Kidney (tissue), 13 donors: ENCODE measurements at regions not wholly inside any gene's neighbourhood (a gene's known extent, or its start where the extent isn't known, plus 50 kb on each side); places are given as distances from the start of the nearest gene placed in this dataset.

ENCODE experiments used
- DNase-seq, 5 donors: peaks; one replicate each; pipeline ENCODE4 v3.0.0-alpha.2; 2013 to 2020
- FAIRE-seq: peaks from 2 replicates; lab custom pipeline; 2012; peaks lifted over from hg19 to GRCh38; lab: Jason Lieb, UNC
- H3K27ac ChIP-seq, 2 donors: one replicate each; pipeline ENCODE4 v1.7.0; 2013; ENCODE audit warnings: low read depth in 2 of 2, low read length in 2 of 2, inconsistent platforms in 1 of 2
- H3K27me3 ChIP-seq: one replicate; pipeline ENCODE4 v1.7.1; 2013; ENCODE audit warnings: low read length, inconsistent platforms; ENCODE audit not compliant: control insufficient read depth, insufficient read depth
- H3K36me3 ChIP-seq, 3 donors: one replicate each; pipeline versions ENCODE4 v1.7.0 to v1.7.1; 2013; ENCODE audit warnings: low read length in 3 of 3, control low read depth in 1 of 3, inconsistent platforms in 1 of 3; ENCODE audit not compliant: insufficient read depth in 3 of 3, control insufficient read depth in 2 of 3
- H3K4me1 ChIP-seq, 3 donors: one replicate each; pipeline versions ENCODE4 v1.7.0 to v1.7.1; 2013; ENCODE audit warnings: low read length in 3 of 3, inconsistent platforms in 1 of 3, low read depth in 1 of 3; ENCODE audit not compliant: control insufficient read depth in 2 of 3, insufficient read depth in 2 of 3
- H3K4me3 ChIP-seq, 3 donors: one replicate each; pipeline versions ENCODE4 v1.7.0 to v1.8.1; 2013; ENCODE audit warnings: low read length in 3 of 3, control low read depth in 1 of 3, inconsistent platforms in 1 of 3
- H3K9ac ChIP-seq, 3 donors: one replicate each; pipeline versions ENCODE4 v1.7.0 to v1.7.1; 2013; ENCODE audit warnings: low read length in 3 of 3, control low read depth in 1 of 3, inconsistent platforms in 1 of 3
- H3K9me3 ChIP-seq, 3 donors: one replicate each; pipeline versions ENCODE4 v1.7.0 to v1.7.1; 2013; ENCODE audit warnings: low read length in 3 of 3, control low read depth in 1 of 3, inconsistent platforms in 1 of 3; ENCODE audit not compliant: control insufficient read depth in 2 of 3, insufficient read depth in 1 of 3
- intact Hi-C: fragments of 100-400 bp; cut with DNase I; formaldehyde crosslinking; loops from one replicate; pipeline ENCODE4 v1.11.1; 2022
- TF ChIP-seq, protein P1 (sequence below): IDR thresholded peaks from 3 replicates; pipeline ENCODE4 v1.5.1; 2012; ENCODE audit warnings: mild to moderate bottlenecking, moderate library complexity, borderline replicate concordance; ENCODE audit not compliant: insufficient read depth; ENCODE audit errors: extremely low read depth
- donor health status: control.
- donor health status: control.
- donor health status: control.
- donor health status: control.
- donor health status: control.
- donor health status: DM: yes; HTN: yes; CAD: no.
- donor health status: Normal renal cell carcinoma (clear cell type).

DNA sequence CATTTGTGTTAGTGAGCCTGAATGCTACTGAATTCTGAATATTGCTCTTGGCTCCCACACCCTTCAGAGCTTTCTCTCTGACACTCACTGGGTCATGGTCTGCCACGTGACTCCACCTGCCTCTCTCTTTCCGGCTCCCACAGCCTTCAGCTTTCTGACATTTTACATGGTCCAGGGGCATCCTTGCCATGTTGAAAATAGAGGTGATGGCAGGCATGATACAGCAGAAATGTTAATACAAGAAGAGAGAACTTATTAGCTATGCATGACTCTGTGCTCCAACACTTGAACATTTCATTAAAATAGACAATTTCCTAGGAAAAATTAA lies 90.3 kb upstream of the CLDN5 start:
- TF ChIP-seq, protein P1, sequence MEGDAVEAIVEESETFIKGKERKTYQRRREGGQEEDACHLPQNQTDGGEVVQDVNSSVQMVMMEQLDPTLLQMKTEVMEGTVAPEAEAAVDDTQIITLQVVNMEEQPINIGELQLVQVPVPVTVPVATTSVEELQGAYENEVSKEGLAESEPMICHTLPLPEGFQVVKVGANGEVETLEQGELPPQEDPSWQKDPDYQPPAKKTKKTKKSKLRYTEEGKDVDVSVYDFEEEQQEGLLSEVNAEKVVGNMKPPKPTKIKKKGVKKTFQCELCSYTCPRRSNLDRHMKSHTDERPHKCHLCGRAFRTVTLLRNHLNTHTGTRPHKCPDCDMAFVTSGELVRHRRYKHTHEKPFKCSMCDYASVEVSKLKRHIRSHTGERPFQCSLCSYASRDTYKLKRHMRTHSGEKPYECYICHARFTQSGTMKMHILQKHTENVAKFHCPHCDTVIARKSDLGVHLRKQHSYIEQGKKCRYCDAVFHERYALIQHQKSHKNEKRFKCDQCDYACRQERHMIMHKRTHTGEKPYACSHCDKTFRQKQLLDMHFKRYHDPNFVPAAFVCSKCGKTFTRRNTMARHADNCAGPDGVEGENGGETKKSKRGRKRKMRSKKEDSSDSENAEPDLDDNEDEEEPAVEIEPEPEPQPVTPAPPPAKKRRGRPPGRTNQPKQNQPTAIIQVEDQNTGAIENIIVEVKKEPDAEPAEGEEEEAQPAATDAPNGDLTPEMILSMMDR: no peak
- intact Hi-C loops: no loop called here

GRCh38 chr22:19615001-19615461 lies 90.8 kb upstream of the CLDN5 start:
- FAIRE-seq (no peak), DNase-seq (no peak)
- Histone ChIP-seq H3K36me3 (no peaks in the 10 kb centered on the region), H3K9me3 (no peaks in the 10 kb centered on the region), H3K27me3 (no peaks in the 10 kb centered on the region), H3K4me1 (no peaks in the 10 kb centered on the region), H3K9ac (no peak overlapping the region), H3K27ac (no peak overlapping the region), H3K4me3 (no peak overlapping the region)
- TF ChIP-seq, protein P1: no peak
- intact Hi-C loops: no loop called here

More for the DNA sequence above, 90.3 kb upstream of the CLDN5 start:
- H3K27me3 ChIP-seq: no peaks in the 10 kb centered on the region
- FAIRE-seq (no peak), DNase-seq (no peak)
- H3K9ac ChIP-seq: no peak overlapping the region
- no peak overlapping the region for H3K4me3 ChIP-seq
- H3K36me3 ChIP-seq: no peaks in the 10 kb centered on the region
- H3K4me1 ChIP-seq: no peaks in the 10 kb centered on the region
- no peak overlapping the region for H3K27ac ChIP-seq
- H3K9me3 ChIP-seq: no peaks in the 10 kb centered on the region

- intact Hi-C loops: no loop called here
- Histone ChIP-seq H3K9me3 (no peaks in the 10 kb centered on the region), H3K9ac (no peak overlapping the region), H3K4me3 (no peak overlapping the region), H3K27me3 (no peaks in the 10 kb centered on the region), H3K4me1 (peaks cover 0 to under 1% (median 0%) of the 10 kb centered on the region in 3 donors), H3K27ac (no peak overlapping the region), H3K36me3 (no peaks in the 10 kb centered on the region)
- no peak for FAIRE-seq
- TF ChIP-seq, protein P1: no peak
- no peak for DNase-seq
Observed at GRCh38 chr22:19615867-19616581, 91.8 kb upstream of the CLDN5 start.
